NB4 (cell line): ENCODE measurements at regions not wholly inside any gene's neighbourhood (a gene's known extent, or its start where the extent isn't known, plus 50 kb on each side); places are given as distances from the start of the nearest gene placed in this dataset.

Source experiments
- MYC ChIP-seq: IDR thresholded peaks from 2 replicates; pipeline ENCODE4 v1.6.1; 2011; ENCODE audit warnings: low read depth, low read length
- POLR2A ChIP-seq: IDR thresholded peaks from 2 replicates; pipeline ENCODE4 v1.6.1; 2011; ENCODE audit warnings: mild to moderate bottlenecking; ENCODE audit not compliant: insufficient read length; ENCODE audit errors: extremely low read depth
- TF ChIP-seq, protein P1 (sequence below): IDR thresholded peaks from one replicate; pipeline ENCODE4 v1.5.1; 2012; ENCODE audit warnings: low read depth, low read length
- TF ChIP-seq, protein P2 (sequence below): IDR thresholded peaks from 2 replicates; pipeline ENCODE4 v1.6.1; 2011; ENCODE audit warnings: low read depth, low read length

DNA sequence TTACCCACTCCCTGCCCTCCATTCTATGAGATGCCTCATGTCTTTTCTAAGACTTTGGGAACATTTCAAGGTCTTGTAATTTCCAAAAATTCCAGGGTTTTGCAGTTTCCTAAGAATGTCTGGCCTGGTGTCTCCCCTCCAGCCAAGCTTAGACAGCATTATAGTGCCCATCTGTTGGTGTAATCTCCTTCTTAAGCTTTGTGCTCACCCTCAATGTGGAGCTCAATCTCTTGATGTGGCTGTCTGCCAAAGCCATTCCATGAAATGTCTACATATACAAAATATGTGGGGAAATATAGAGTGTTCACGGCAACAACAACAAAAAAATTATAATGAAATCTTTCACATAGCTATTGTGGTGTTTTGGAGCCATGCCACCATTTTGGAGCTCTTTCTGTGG, 558.4 kb downstream of the PIK3C3 start:
- TF ChIP-seq POLR2A (no peak), MYC (no peak)
- TF ChIP-seq, protein P1, sequence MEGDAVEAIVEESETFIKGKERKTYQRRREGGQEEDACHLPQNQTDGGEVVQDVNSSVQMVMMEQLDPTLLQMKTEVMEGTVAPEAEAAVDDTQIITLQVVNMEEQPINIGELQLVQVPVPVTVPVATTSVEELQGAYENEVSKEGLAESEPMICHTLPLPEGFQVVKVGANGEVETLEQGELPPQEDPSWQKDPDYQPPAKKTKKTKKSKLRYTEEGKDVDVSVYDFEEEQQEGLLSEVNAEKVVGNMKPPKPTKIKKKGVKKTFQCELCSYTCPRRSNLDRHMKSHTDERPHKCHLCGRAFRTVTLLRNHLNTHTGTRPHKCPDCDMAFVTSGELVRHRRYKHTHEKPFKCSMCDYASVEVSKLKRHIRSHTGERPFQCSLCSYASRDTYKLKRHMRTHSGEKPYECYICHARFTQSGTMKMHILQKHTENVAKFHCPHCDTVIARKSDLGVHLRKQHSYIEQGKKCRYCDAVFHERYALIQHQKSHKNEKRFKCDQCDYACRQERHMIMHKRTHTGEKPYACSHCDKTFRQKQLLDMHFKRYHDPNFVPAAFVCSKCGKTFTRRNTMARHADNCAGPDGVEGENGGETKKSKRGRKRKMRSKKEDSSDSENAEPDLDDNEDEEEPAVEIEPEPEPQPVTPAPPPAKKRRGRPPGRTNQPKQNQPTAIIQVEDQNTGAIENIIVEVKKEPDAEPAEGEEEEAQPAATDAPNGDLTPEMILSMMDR: no peak
- TF ChIP-seq, protein P2, sequence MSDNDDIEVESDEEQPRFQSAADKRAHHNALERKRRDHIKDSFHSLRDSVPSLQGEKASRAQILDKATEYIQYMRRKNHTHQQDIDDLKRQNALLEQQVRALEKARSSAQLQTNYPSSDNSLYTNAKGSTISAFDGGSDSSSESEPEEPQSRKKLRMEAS: no peak
